Ascending aorta (tissue), 2 donors: ENCODE measurements at regions not wholly inside any gene's neighbourhood (a gene's known extent, or its start where the extent isn't known, plus 50 kb on each side); places are given as distances from the start of the nearest gene placed in this dataset.

Source experiments
- DNase-seq, 2 donors: peaks; one replicate each; pipeline ENCODE4 v3.0.0-alpha.2; 2019; ENCODE audit warnings: low spot score in 2 of 2
- H3K27ac ChIP-seq, 2 donors: fragments of 200-600 bp; sonication (generic); one replicate each; pipeline ENCODE4 v1.5.1; 2016 to 2017; ENCODE audit warnings: mild to moderate bottlenecking in 1 of 2
- H3K27me3 ChIP-seq: fragments of 200-600 bp; sonication (generic); one replicate; pipeline ENCODE4 v1.5.1; 2017
- H3K36me3 ChIP-seq, 2 donors: fragments of 200-600 bp; sonication (generic); one replicate each; pipeline ENCODE4 v1.5.1; 2016
- H3K4me1 ChIP-seq, 2 donors: fragments of 200-600 bp; sonication (generic); one replicate each; pipeline ENCODE4 v1.5.1; 2016 to 2017; ENCODE audit warnings: mild to moderate bottlenecking in 1 of 2
- H3K4me3 ChIP-seq, 2 donors: fragments of 200-600 bp; sonication (generic); one replicate each; pipeline ENCODE4 v1.5.1; 2016 to 2017; ENCODE audit warnings: mild to moderate bottlenecking in 1 of 2
- H3K9me3 ChIP-seq, 2 donors: fragments of 200-600 bp; sonication (generic); one replicate each; pipeline ENCODE4 v1.5.1; 2016
- intact Hi-C: fragments of 100-400 bp; cut with DNase I; formaldehyde crosslinking; loops from one replicate; pipeline ENCODE4 v1.15.1; 2023
- TF ChIP-seq, protein P1 (sequence below), 3 experiments: fragments of 200-600 bp in 2 of 3; fragments of 450-650 bp in 1 of 3; sonication (generic) in 2 of 3; IDR thresholded peaks; one replicate each; pipeline ENCODE4 v1.5.1; 2016 to 2019; ENCODE audit warnings: antibody characterized with exemption in 3 of 3, mild to moderate bottlenecking in 1 of 3, moderate library complexity in 1 of 3

DNA sequence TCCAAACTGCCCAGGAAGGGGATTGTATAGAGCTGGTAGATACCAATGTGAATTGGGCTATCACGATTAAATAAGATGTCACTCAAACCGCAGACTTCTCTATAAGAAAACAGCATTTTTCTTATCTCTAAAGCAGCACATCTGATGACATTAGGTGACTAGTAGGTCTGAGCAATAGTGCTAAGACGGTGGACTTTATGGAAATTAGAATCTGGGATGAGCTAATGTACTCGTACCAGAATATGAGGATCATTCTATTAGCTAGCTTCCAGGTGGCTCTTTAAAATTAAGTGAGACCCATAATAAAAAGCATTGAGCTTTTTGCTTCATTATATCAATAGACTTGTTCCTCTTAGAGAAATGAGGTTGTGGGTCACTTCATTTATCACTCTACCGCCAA is 130.0 kb upstream of the MC4R start:
- Histone ChIP-seq H3K9me3 (no peaks in the 10 kb centered on the region), H3K4me1 (no peaks in the 10 kb centered on the region), H3K4me3 (no peak overlapping the region), H3K27me3 (no peaks in the 10 kb centered on the region), H3K36me3 (no peaks in the 10 kb centered on the region), H3K27ac (no peak overlapping the region)
- no peak for DNase-seq
- TF ChIP-seq, protein P1, sequence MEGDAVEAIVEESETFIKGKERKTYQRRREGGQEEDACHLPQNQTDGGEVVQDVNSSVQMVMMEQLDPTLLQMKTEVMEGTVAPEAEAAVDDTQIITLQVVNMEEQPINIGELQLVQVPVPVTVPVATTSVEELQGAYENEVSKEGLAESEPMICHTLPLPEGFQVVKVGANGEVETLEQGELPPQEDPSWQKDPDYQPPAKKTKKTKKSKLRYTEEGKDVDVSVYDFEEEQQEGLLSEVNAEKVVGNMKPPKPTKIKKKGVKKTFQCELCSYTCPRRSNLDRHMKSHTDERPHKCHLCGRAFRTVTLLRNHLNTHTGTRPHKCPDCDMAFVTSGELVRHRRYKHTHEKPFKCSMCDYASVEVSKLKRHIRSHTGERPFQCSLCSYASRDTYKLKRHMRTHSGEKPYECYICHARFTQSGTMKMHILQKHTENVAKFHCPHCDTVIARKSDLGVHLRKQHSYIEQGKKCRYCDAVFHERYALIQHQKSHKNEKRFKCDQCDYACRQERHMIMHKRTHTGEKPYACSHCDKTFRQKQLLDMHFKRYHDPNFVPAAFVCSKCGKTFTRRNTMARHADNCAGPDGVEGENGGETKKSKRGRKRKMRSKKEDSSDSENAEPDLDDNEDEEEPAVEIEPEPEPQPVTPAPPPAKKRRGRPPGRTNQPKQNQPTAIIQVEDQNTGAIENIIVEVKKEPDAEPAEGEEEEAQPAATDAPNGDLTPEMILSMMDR (IDR thresholded peaks at IDR 0.05) = no peak
- intact Hi-C loops = no loop called here

DNA sequence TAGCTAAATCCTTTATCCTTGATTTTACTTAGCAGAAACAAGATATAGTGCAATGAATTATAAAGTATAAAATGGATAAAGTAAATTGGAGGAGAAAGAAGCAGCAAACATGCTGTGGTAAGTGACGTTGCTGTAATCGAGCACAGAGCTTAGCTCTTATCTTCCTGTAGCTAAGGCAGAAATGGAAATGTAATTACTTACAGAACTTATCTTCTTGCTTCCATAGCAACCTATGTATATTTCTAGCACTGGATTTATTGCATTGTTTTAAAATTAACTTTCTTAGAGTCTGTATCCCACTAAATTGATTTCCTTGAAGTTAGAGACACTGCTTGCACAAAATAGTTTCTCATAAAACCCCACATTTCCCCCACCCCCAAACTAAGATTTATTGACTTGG is 130.6 kb upstream of the MC4R start:
- H3K36me3 ChIP-seq = no peaks in the 10 kb centered on the region
- DNase-seq = no peak
- no peak overlapping the region for H3K27ac ChIP-seq
- TF ChIP-seq, protein P1 (IDR thresholded peaks at IDR 0.05) = no peak
- H3K9me3 ChIP-seq = no peaks in the 10 kb centered on the region
- no peaks in the 10 kb centered on the region for H3K27me3 ChIP-seq
- no peak overlapping the region for H3K4me3 ChIP-seq
- intact Hi-C loops = no loop called here
- H3K4me1 ChIP-seq = no peaks in the 10 kb centered on the region

DNA sequence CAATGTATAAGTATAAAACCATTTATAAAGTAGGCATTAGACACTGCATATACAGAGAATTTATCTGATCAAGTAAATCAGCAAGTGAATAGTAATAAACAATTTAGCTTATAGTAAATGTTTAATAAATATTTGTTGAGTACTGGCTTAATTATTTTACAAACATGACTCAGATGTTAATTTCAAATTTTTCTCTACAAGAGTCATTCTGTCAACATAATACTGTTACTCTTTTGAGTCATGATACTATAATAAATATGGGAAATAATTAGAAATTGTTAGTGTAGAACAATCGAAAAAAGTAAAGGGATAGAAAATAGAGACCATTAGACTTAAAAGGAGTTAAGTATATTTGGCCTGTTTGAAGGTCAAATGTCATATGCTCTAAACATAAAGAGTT is 133.6 kb upstream of the MC4R start:
- Histone ChIP-seq H3K4me1 (no peaks in the 10 kb centered on the region), H3K27ac (no peak overlapping the region), H3K4me3 (no peak overlapping the region), H3K9me3 (no peaks in the 10 kb centered on the region), H3K36me3 (no peaks in the 10 kb centered on the region), H3K27me3 (no peaks in the 10 kb centered on the region)
- no peak for DNase-seq
- TF ChIP-seq, protein P1 (IDR thresholded peaks at IDR 0.05) = no peak
- intact Hi-C loops = no loop called here

GRCh38 chr18:60506682-60507081 is 134.1 kb upstream of the MC4R start:
- TF ChIP-seq, protein P1 (IDR thresholded peaks at IDR 0.05) = no peak
- Histone ChIP-seq H3K36me3 (no peaks in the 10 kb centered on the region), H3K27me3 (no peaks in the 10 kb centered on the region), H3K27ac (no peak overlapping the region), H3K4me1 (no peaks in the 10 kb centered on the region), H3K9me3 (no peaks in the 10 kb centered on the region), H3K4me3 (no peak overlapping the region)
- intact Hi-C loops = no loop called here
- no peak for DNase-seq

GRCh38 chr18:60508108-60508507 is 135.5 kb upstream of the MC4R start:
- TF ChIP-seq, protein P1 (IDR thresholded peaks at IDR 0.05) = no peak
- Histone ChIP-seq H3K36me3 (no peaks in the 10 kb centered on the region), H3K9me3 (no peaks in the 10 kb centered on the region), H3K4me3 (no peak overlapping the region), H3K4me1 (no peaks in the 10 kb centered on the region), H3K27me3 (no peaks in the 10 kb centered on the region), H3K27ac (no peak overlapping the region)
- no peak for DNase-seq
- intact Hi-C loops = no loop called here

GRCh38 chr18:60534538-60534937 is 162.0 kb upstream of the MC4R start:
- H3K27ac ChIP-seq = no peak overlapping the region
- no peaks in the 10 kb centered on the region for H3K4me1 ChIP-seq
- TF ChIP-seq, protein P1 (IDR thresholded peaks at IDR 0.05) = no peak
- DNase-seq = no peak
- H3K36me3 ChIP-seq = no peaks in the 10 kb centered on the region
- H3K4me3 ChIP-seq = no peak overlapping the region
- intact Hi-C loops = no loop called here
- H3K27me3 ChIP-seq = no peaks in the 10 kb centered on the region
- no peaks in the 10 kb centered on the region for H3K9me3 ChIP-seq
